GM21786 (cell line): ENCODE measurements at regions not wholly inside any gene's neighbourhood (a gene's known extent, or its start where the extent isn't known, plus 50 kb on each side); places are given as distances from the start of the nearest gene placed in this dataset.

Experiments
- ATAC-seq: cut with Tn5 transposase; IDR thresholded peaks from one replicate; pipeline ENCODE4 v1.9.1; 2021; ENCODE audit not compliant: unreplicated experiment

DNA sequence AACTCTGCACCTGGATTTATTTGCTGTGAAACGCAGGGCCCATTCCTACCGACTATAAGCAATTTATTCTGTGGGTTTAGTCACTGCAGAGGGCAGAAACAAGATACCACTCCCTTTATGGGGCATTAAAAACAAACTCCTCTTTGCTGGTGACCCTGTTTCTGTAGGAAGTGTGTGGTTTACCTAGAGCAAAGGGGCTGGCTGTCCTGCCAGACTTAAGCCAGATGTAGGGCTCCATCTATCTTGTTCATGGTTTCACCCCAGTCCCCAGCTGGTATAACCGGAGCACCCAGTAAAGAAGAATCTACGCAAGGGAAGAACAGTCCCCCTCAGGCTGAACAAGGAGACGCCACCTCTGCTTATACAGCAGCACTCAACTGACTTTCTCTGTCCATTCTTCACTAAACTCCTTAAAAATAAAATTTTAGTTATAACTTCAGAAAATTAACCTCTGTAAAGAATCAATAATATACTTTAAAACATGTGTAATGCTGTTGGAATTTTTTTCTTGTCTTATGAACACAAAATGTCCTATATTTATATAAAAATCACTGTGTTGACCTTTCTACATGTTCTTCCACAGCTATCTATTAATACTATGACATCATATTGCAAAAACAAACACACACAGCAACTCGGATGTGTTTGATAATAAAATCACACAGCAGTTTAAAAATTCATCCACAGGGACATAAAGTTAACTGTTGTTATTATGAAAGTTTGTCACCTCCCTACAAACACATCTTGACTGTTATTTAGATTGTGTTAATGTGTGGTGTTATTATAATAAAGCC lies 126.1 kb upstream of the RPS6KA2 start:
- ATAC-seq: no peak

- ATAC-seq: no peak
Measured at GRCh38 chr6:166752097-166752496, 125.0 kb upstream of the RPS6KA2 start.

DNA sequence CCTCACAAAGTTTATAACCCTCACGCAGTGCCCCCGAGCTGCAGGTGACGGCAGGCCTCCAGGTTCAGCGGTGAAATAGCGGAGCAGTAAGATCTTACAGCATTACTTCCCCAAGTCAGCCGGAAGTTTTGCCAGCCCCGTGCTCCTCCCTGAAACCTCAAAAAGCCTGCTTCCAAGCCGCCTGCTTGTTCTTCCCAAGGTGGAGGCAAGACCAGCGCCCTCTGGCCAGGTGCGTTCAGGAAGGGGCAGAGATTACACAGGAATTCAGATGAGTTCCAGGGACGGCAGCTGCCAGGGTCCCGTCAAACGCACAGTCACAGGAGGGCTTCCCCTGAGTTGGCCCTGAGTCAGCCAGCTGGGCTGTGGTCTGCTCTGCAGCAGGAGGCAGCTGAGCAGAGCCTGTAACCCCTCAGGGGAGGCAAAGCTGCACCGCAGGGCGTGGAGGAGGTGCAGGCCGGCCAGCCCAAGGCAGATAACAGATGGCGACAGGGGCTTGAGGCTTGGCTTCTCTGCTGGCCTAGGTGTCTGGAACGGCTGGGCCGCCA lies 124.1 kb upstream of the RPS6KA2 start:
- ATAC-seq: peak; percentile 91

DNA sequence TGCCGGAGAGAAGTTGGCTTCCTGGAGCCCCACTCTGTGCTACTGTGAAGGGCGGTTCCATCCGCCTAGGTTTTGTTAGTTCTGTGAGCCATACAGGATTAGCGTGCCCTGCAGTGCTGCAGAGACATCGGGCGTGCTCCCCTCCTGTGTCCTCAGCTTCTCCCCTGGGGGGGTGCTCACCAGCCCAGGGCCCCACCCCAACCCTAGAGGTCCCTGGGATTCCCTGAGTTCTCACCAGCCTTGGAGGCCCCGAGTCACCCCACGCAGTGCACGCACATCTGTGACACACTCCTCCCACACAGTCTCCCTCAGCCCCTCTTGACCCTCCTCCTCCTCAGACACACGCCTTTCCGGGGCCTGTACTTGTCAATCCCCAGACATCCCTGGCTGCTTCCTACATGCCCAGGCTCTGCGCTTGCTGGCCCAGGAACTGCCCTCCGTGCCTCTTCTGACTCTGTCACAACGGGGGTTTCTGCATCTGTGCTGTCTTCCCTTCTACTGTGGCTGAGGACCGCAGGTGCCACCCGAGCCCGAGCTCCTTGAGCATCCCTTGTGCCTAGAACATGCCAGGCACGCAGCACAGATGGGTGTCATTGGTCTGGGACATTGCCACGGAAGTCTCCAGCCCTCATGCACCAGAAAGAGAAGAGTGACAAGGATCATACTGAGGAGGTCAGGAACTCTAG lies 123.2 kb upstream of the RPS6KA2 start:
- no peak for ATAC-seq

GRCh38 chr6:166749666-166750065 lies 122.6 kb upstream of the RPS6KA2 start:
- no peak for ATAC-seq

- ATAC-seq: no peak
Measured at GRCh38 chr6:166747644-166748595, 120.9 kb upstream of the RPS6KA2 start.

DNA sequence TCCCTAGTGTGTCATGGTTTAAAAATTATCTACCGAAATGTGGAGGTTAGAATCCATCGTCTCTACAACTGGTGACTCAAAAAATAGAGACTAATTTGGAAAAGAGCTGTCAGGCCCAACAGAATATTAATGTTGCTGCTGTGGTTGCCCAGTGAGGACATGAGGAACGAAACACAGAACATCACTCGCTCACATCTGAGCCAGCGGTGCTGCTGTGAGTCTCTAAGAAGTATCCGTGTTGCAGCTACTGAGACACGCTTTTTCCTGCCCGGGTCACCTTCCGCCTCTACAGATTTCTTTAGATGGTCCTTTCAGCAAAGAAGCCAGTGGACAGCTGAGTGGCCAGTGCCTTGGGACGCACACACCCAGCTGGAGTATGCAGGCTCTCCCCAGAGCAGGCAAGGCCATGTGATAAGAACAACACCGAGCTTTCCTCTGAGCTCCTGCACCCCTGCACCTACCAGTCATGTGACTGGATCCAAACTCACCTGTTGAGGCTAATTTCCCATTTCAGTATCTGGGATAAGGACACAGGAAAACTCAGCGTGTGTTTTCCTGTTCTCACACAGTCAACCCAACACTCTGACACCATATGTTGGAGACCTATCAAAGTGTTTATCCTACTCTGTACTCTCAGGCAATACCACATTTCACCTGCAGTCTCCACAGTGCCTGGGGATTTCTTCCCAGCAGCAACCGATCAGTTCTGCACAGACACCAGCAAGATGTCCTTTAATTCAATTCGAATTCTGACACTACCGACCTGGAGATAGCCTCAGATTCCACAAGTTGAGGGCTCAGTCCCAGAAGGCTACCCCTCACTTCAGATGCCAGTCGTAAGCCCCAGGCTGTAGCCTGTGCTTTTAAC lies 119.0 kb upstream of the RPS6KA2 start:
- ATAC-seq: no peak

DNA sequence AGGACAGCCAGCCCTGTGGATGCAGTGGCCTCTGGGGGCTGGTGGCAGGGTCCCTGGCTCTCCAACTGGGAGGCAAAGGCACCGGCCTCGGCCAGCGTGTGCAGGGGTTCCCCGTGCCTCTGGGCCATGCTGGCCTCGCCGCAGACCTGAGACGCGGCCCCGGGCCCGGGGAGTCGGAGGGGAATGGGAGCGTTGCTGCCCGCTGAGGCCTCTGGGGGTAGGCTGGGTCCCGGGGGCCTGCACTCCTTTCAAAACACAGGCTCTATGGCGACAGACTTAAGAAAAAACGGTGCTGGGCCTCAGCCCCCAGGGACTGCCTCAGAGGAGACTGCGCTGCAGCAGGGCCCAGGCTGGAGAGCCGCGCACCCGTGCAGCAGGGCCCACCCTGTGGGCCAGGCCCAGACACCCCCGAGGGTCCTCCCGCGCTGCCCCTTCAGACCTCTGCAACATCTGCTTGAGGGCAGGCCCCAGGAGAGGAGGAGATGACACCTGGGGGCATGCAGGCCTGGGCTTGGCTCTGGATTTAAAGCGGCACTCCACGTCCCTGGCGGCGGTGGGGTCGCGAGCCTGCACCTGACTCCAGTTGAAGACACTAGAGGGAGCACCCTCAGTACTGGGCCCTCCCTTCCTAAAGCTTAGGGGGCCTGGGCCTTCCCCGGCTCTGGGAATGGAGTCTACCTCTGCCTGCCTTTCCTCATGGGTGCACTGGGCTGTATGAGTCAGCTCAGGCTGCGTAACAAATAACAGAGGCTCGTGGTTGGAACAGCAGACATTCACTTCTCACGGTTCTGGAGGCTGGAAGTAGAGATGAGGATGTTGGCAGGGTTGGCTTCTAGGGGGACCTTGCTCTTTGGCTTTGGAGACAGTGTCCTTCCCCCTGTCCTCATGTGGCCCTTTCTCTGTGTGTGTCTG lies 117.4 kb upstream of the RPS6KA2 start:
- ATAC-seq: no peak

DNA sequence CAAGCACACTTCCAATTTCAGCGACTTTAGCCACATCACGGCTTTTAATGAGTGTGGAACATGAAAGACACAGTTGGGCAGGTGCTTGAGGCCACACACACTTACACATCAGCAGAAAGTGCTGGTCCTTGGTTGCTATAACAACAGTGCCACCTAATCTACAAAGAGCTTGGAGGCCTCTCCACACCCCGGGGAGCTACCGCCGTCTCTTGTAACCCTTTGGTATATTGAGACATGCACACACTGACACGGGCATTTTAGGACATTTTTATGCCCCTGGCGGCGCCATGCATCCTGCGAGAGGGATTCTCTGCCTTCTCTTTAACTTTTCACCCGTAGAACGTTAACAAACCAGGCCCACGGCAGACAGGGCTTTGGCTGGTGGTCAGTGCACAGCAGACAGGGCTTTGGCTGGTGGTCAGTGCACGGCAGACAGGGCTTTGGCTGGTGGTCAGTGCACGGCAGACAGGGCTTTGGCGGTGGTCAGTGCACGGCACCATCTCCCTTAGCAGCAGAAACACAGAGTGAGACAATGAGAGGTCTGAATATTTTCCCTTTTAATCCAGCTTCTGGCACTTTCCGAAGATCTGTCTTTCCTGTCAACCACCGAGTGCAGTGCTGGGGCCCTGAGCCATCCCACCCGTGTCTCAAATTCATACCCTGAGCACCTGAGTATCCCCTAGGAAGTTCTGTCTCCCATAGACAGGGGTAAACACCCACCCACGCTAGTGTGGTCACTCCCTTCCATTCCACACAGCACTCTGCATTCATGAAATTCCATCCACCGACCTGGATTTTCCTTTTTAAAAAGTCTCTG lies 116.6 kb upstream of the RPS6KA2 start:
- no peak for ATAC-seq

- no peak for ATAC-seq
Measured at GRCh38 chr6:166742981-166743380, 115.9 kb upstream of the RPS6KA2 start.

- no peak for ATAC-seq
Measured at GRCh38 chr6:166739976-166740318, 112.9 kb upstream of the RPS6KA2 start.

- no peak for ATAC-seq
Measured at GRCh38 chr6:166739117-166739975, 112.3 kb upstream of the RPS6KA2 start.

DNA sequence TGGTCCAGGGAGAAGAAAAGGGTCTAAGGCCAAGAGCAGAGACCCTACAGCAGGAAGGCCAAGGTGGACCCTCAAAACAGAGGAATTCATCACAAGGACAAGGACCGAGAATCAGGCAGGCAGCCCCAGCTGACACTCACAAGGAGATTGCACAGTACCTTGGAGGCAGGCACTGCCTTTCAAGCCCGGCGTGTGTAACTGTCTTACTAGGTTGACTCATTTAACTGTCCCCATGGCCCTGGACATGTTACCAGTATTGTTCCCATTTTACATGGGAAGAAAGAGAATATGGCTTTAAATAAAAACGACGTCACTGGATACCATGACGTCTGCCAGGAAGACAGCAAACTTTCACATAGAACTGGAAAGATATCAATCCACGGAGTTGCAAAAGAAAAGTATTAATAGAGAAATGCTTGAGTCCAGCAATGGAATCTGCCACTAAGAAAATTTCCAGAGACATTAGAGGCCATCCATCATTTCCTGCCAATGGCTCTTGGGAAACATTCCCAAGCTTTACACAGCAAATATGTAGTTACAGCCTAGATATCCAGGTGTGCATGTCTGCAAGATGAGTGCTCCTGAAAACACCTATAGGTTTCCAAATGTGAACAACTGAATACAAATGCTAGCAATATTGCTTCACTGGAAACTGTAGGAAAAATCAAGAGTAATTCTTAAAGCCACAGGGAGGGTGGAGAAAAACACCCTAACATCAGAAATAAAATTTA lies 111.5 kb upstream of the RPS6KA2 start:
- ATAC-seq: no peak

- ATAC-seq: no peak
Measured at GRCh38 chr6:166737261-166737660, 110.2 kb upstream of the RPS6KA2 start.

GRCh38 chr6:166736634-166737033 lies 109.6 kb upstream of the RPS6KA2 start:
- no peak for ATAC-seq

GRCh38 chr6:166733900-166734299 lies 106.8 kb upstream of the RPS6KA2 start:
- ATAC-seq: no peak

GRCh38 chr6:166729658-166730057 lies 102.6 kb upstream of the RPS6KA2 start:
- no peak for ATAC-seq
